ENCODE measurements at regions not wholly inside any gene's neighbourhood (a gene's known extent, or its start where the extent isn't known, plus 50 kb on each side); places are given as distances from the start of the nearest gene placed in this dataset.

- FAIRE-seq, result no peak
- TF ChIP-seq YY1 (IDR thresholded peaks at IDR 0.05; ENCODE audit: low read depth, low read length), result no peak
- TF ChIP-seq SIN3A (conservative IDR thresholded peaks at IDR 0.05 in 1 of 2, IDR thresholded peaks at IDR 0.05 in 1 of 2; ENCODE audit: low read depth in 1 of 2, low read length in 2 of 2), result no peak
- TF ChIP-seq E2F6 (IDR thresholded peaks at IDR 0.05), result no peak
- no peak for TF ChIP-seq RFX5 (IDR thresholded peaks at IDR 0.05; ENCODE audit: borderline replicate concordance, low read depth, low read length)
- no peak for TF ChIP-seq RBBP5 (IDR thresholded peaks at IDR 0.05; ENCODE audit: borderline replicate concordance, low read depth, low read length)
- no peak for TF ChIP-seq ASH2L (IDR thresholded peaks at IDR 0.05; ENCODE audit: low read length)
- TF ChIP-seq HDAC6 (IDR thresholded peaks at IDR 0.05; ENCODE audit: low read depth, low read length), result no peak
- no peak for TF ChIP-seq CBX8 (IDR thresholded peaks at IDR 0.05; ENCODE audit: borderline replicate concordance, low read depth, low read length)
- no peak for TF ChIP-seq CHD2 (IDR thresholded peaks at IDR 0.05; ENCODE audit: low read length)
- TF ChIP-seq POU5F1 (IDR thresholded peaks at IDR 0.05; ENCODE audit: low read depth, low read length), result no peak
- no peak for TF ChIP-seq SUZ12 (IDR thresholded peaks at IDR 0.05; ENCODE audit: low read length)
- TF ChIP-seq BACH1 (IDR thresholded peaks at IDR 0.05; ENCODE audit: low read length), result no peak
- no peak for TF ChIP-seq KDM1A (IDR thresholded peaks at IDR 0.05; ENCODE audit: borderline replicate concordance, low read length)
- TF ChIP-seq SP2 (IDR thresholded peaks at IDR 0.05; ENCODE audit: low read length), result no peak
- no peak for TF ChIP-seq EGR1 (IDR thresholded peaks at IDR 0.05; ENCODE audit: borderline replicate concordance, low read depth, low read length)
- no peak for TF ChIP-seq JUND (IDR thresholded peaks at IDR 0.05; ENCODE audit: low read length)
- TF ChIP-seq NANOG (IDR thresholded peaks at IDR 0.05; ENCODE audit: insufficient read depth, low read depth, low read length, poor library complexity, severe bottlenecking), result no peak
Observed at GRCh38 chr18:29057703-29058102, 880.8 kb upstream of the CDH2 start.

More at GRCh38 chr18:29057703-29058102, 880.8 kb upstream of the CDH2 start:
- POLR2A ChIA-PET (ENCODE audit: partially characterized antibody), result no interaction called here
- Histone ChIP-seq H4K91ac (replicated peaks; ENCODE audit: insufficient read length, low read length) (no peak overlapping the region), H3K18ac (ENCODE audit: extremely low read depth, low read length) (no peak overlapping the region), H3K9ac (replicated peaks in 1 of 4; ENCODE audit: extremely low read depth in 1 of 4, low read depth in 3 of 4, low read length in 3 of 4) (no peak overlapping the region), H3K56ac (replicated peaks; ENCODE audit: insufficient read length, low read depth, low read length) (no peak overlapping the region), H3K14ac (ENCODE audit: insufficient read length) (no peak overlapping the region), H3K4me1 (replicated peaks in 1 of 4; ENCODE audit: control insufficient read depth in 3 of 4, insufficient read depth in 4 of 4, low read length in 3 of 4) (no peaks in the 10 kb centered on the region), H3K4me2 (ENCODE audit: insufficient read depth in 1 of 2, low read depth in 2 of 2, low read length in 2 of 2) (no peak overlapping the region), H3K23ac (ENCODE audit: insufficient read length) (no peak overlapping the region), H4K20me1 (replicated peaks in 1 of 2; ENCODE audit: control insufficient read depth in 1 of 2, insufficient read depth in 2 of 2, low read length in 2 of 2) (no peaks in the 10 kb centered on the region), H2BK15ac (ENCODE audit: low read length) (no peak overlapping the region), H3K36me3 (ENCODE audit: control insufficient read depth in 2 of 4, insufficient read depth in 4 of 4, low read length in 3 of 4) (no peaks in the 10 kb centered on the region), H2BK120ac (replicated peaks; ENCODE audit: low read depth, low read length) (no peak overlapping the region), H3K79me2 (ENCODE audit: control insufficient read depth in 1 of 2, insufficient read depth in 2 of 2, low read length in 2 of 2) (no peaks in the 10 kb centered on the region), H3K23me2 (ENCODE audit: low read depth, low read length) (no peaks in the 10 kb centered on the region), H3K4ac (replicated peaks; ENCODE audit: insufficient read length, low read depth, low read length) (no peak overlapping the region), H2BK20ac (ENCODE audit: low read length) (no peak overlapping the region), H3K27me3 (replicated peaks in 1 of 4; ENCODE audit: control insufficient read depth in 3 of 4, extremely low read depth in 1 of 4, insufficient read depth in 3 of 4, low read length in 3 of 4) (no peaks in the 10 kb centered on the region), H3K4me3 (ENCODE audit: extremely low read depth in 1 of 4, insufficient read depth in 2 of 4, low read depth in 3 of 4, low read length in 4 of 4) (no peak overlapping the region), H2BK12ac (ENCODE audit: low read depth, low read length) (no peak overlapping the region), H3K9me3 (ENCODE audit: insufficient read depth in 2 of 2, low read depth in 1 of 2, low read length in 1 of 2) (no peaks in the 10 kb centered on the region; a peak in 1 of 4 replicates), H4K5ac (ENCODE audit: insufficient read length, low read depth, low read length) (no peak overlapping the region), H2AK5ac (ENCODE audit: low read depth, low read length) (no peak overlapping the region), H4K8ac (ENCODE audit: extremely low read depth, insufficient read depth, low read length) (no peak overlapping the region), H2AFZ (ENCODE audit: low read length) (no peak overlapping the region), H3K27ac (ENCODE audit: low read depth, low read length) (no peak overlapping the region), H2BK5ac (ENCODE audit: low read depth, low read length) (no peak overlapping the region), H3K79me1 (ENCODE audit: low read depth, low read length) (no peaks in the 10 kb centered on the region)
- CTCF ChIA-PET (ENCODE audit: partially characterized antibody), result interaction anchor here (1.4 kb wide), 1 partner anchor 379 kb away, joined by 3 read pairs; no protein-coding TSS in a partner anchor
- no peak for DNase-seq (ENCODE audit: low read depth in 1 of 2, low spot score in 2 of 2)
